ENCODE measurements at regions not wholly inside any gene's neighbourhood (a gene's known extent, or its start where the extent isn't known, plus 50 kb on each side); places are given as distances from the start of the nearest gene placed in this dataset.

DNA sequence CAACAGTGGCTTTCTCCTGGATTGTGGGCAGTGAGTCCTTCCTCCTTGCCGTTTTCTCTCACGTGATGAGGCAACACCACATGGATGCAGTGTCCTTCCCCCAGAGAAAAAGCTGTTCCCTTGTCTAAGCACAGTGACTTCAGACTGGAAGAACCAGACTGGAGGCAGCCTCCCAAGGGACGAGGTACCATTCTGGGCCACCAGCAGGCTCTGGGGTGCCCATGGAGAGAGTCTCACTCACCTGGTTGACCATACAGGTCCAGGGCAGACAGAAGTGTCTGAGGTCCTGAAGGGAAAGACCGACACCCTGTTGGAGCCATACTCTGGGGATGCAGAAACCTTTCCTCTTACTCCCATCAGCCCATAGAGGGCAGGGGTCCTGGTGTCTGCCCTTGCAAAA, 69.2 kb upstream of the DOCK1 start:
- TF ChIP-seq SMC3 (IDR thresholded peaks at IDR 0.05; ENCODE audit: low read depth, low read length) (no peak), MAFK (IDR thresholded peaks at IDR 0.05; ENCODE audit: low read depth, low read length) (no peak), CHD1 (IDR thresholded peaks at IDR 0.05; ENCODE audit: low read depth, low read length) (no peak), ELK1 (IDR thresholded peaks at IDR 0.05; ENCODE audit: borderline replicate concordance, low read depth, low read length) (no peak), RFX5 (IDR thresholded peaks at IDR 0.05; ENCODE audit: low read depth, low read length) (no peak), RAD21 (IDR thresholded peaks at IDR 0.05; ENCODE audit: low read length) (no peak), RCOR1 (IDR thresholded peaks at IDR 0.05; ENCODE audit: insufficient replicate concordance, low read length) (no peak), FOS (IDR thresholded peaks at IDR 0.05; ENCODE audit: low read depth, low read length) (no peak), NFE2L2 (IDR thresholded peaks at IDR 0.05; ENCODE audit: low read depth, low read length) (no peak), MXI1 (IDR thresholded peaks at IDR 0.05; ENCODE audit: borderline replicate concordance, low read depth, low read length) (no peak), MAZ (IDR thresholded peaks at IDR 0.05; ENCODE audit: borderline replicate concordance, low read depth, low read length) (no peak), CEBPB (IDR thresholded peaks at IDR 0.05; ENCODE audit: low read depth, low read length) (no peak)
- TF ChIP-seq, protein P1, sequence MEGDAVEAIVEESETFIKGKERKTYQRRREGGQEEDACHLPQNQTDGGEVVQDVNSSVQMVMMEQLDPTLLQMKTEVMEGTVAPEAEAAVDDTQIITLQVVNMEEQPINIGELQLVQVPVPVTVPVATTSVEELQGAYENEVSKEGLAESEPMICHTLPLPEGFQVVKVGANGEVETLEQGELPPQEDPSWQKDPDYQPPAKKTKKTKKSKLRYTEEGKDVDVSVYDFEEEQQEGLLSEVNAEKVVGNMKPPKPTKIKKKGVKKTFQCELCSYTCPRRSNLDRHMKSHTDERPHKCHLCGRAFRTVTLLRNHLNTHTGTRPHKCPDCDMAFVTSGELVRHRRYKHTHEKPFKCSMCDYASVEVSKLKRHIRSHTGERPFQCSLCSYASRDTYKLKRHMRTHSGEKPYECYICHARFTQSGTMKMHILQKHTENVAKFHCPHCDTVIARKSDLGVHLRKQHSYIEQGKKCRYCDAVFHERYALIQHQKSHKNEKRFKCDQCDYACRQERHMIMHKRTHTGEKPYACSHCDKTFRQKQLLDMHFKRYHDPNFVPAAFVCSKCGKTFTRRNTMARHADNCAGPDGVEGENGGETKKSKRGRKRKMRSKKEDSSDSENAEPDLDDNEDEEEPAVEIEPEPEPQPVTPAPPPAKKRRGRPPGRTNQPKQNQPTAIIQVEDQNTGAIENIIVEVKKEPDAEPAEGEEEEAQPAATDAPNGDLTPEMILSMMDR (conservative IDR thresholded peaks at IDR 0.05; ENCODE audit: low read depth, low read length), result no peak
- TF ChIP-seq, protein P2, sequence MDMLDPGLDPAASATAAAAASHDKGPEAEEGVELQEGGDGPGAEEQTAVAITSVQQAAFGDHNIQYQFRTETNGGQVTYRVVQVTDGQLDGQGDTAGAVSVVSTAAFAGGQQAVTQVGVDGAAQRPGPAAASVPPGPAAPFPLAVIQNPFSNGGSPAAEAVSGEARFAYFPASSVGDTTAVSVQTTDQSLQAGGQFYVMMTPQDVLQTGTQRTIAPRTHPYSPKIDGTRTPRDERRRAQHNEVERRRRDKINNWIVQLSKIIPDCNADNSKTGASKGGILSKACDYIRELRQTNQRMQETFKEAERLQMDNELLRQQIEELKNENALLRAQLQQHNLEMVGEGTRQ (IDR thresholded peaks at IDR 0.05; ENCODE audit: low read depth, low read length), result no peak
- Histone ChIP-seq H4K20me1 (ENCODE audit: insufficient read depth, low read length) (no peaks in the 10 kb centered on the region), H3K4ac (ENCODE audit: low read depth, low read length) (no peak overlapping the region), H3K4me3 (ENCODE audit: insufficient read depth, low read depth, low read length) (no peak overlapping the region), H2AK9ac (replicated peaks; ENCODE audit: low read depth, low read length, poor library complexity) (no peak overlapping the region), H3K9ac (ENCODE audit: low read depth, low read length) (no peak overlapping the region), H4K91ac (ENCODE audit: insufficient read depth, low read depth, low read length) (no peak overlapping the region), H2BK5ac (ENCODE audit: low read depth, low read length, poor library complexity, severe bottlenecking) (no peak overlapping the region), H2BK20ac (ENCODE audit: low read depth, low read length) (no peak overlapping the region), H3K36me3 (ENCODE audit: control insufficient read depth, insufficient read depth, low read length) (no peaks in the 10 kb centered on the region), H3K23ac (ENCODE audit: low read depth, low read length) (no peak overlapping the region), H3K4me2 (ENCODE audit: low read depth, low read length) (no peak overlapping the region), H2AFZ (replicated peaks; ENCODE audit: low read length, poor library complexity) (no peak overlapping the region), H2BK120ac (ENCODE audit: low read depth, low read length) (no peak overlapping the region), H3K18ac (ENCODE audit: low read depth, low read length) (no peak overlapping the region), H3K4me1 (ENCODE audit: control insufficient read depth, insufficient read depth, low read length) (no peaks in the 10 kb centered on the region), H2BK15ac (ENCODE audit: low read depth, low read length) (no peak overlapping the region), H3K27me3 (ENCODE audit: control insufficient read depth, insufficient read depth, low read length) (peaks cover 4% of the 10 kb centered on the region), H3K27ac (ENCODE audit: insufficient read depth, low read length) (no peak overlapping the region), H3K9me1 (ENCODE audit: insufficient read depth, low read length) (no peaks in the 10 kb centered on the region), H4K5ac (ENCODE audit: low read depth, low read length) (no peak overlapping the region), H3K79me1 (ENCODE audit: low read depth in 1 of 2, low read length in 2 of 2) (no peaks in the 10 kb centered on the region), H3K56ac (ENCODE audit: extremely low read depth, insufficient read depth, low read length) (no peak overlapping the region), H2AK5ac (ENCODE audit: low read depth, low read length) (no peak overlapping the region), H4K8ac (ENCODE audit: low read depth in 2 of 2, low read length in 2 of 2) (no peak overlapping the region), H3K14ac (replicated peaks; ENCODE audit: low read depth, low read length) (no peak overlapping the region), H3K9me3 (ENCODE audit: control insufficient read depth, insufficient read depth, low read length) (no peaks in the 10 kb centered on the region)
- ATAC-seq (ENCODE audit: low read depth), result no peak
- no TSS peak for BruUV-seq (replicated peaks)
- POLR2A ChIA-PET (ENCODE audit: unreplicated experiment), result no interaction called here
- in situ Hi-C loops (cut with MboI; ENCODE audit: low sequenced_read_pairs), result no loop called here
- dilution Hi-C loops (cut with HindIII; ENCODE audit: low sequenced_read_pairs, unreplicated experiment), result no loop called here
- DNase-seq, result no peak
- intact Hi-C loops (cut with micrococcal nuclease), result no loop called here
- WGBS, 2 experiments (ENCODE audit: extremely low coverage in 2 of 2, insufficient read length in 1 of 2), result 27% methylated on average over 2 of the region's 4 CpGs; no CpG with 5 or more reads in 1 of the 2 experiments
- CTCF ChIA-PET, result no interaction called here

Data from IMR-90 (cell line).